SK-N-SH (cell line): ENCODE measurements at regions not wholly inside any gene's neighbourhood (a gene's known extent, or its start where the extent isn't known, plus 50 kb on each side); places are given as distances from the start of the nearest gene placed in this dataset.

Source experiments
- CTCF ChIA-PET: fragments of 300-600, 350-600 bp; formaldehyde crosslinking; extraction: SDS; loops from one replicate; lab custom pipeline; 2021; lab: Yijun Ruan, JAX
- POLR2A ChIA-PET: fragments of 350-600 bp; sonication (Branson Sonifier 250); formaldehyde crosslinking; extraction: SDS; loops from one replicate; lab custom pipeline; 2020; ENCODE audit warnings: antibody characterized with exemption, inconsistent platforms; lab: Yijun Ruan, JAX
- DNase-seq: peaks from one replicate; pipeline ENCODE4 v3.0.0; 2012
- H2AFZ ChIP-seq: fragments of 200-600 bp; sonication (generic); 2 replicates; pipeline ENCODE4 v1.8.1; 2016; ENCODE audit warnings: antibody characterized with exemption, mild to moderate bottlenecking, low read depth
- H3F3A ChIP-seq: fragments of 200-600 bp; sonication (generic); replicated peaks from 2 replicates; pipeline ENCODE3; 2016; ENCODE audit warnings: antibody characterized with exemption, mild to moderate bottlenecking; ENCODE audit not compliant: insufficient read depth
- H3K27ac ChIP-seq, 2 experiments: fragments of 200-500 bp in 1 of 2; fragments of 200-600 bp in 1 of 2; sonication (Bioruptor generic) in 1 of 2; sonication (generic), shearing (Covaris generic) in 1 of 2; 2 replicates each; pipeline versions ENCODE4 v1.5.1 to v1.6.1; 2014 to 2016; ENCODE audit warnings: low read depth in 2 of 2, inconsistent platforms in 1 of 2, low read length in 1 of 2, mild to moderate bottlenecking in 1 of 2, mixed read lengths in 1 of 2
- H3K27me3 ChIP-seq: fragments of 200-600 bp; sonication (generic), shearing (Covaris generic); 2 replicates; pipeline ENCODE4 v1.6.1; 2016; ENCODE audit warnings: mixed run types; ENCODE audit not compliant: insufficient read depth
- H3K36me3 ChIP-seq, 2 experiments: fragments of 200-500 bp in 1 of 2; fragments of 200-600 bp in 1 of 2; sonication (Bioruptor generic) in 1 of 2; sonication (generic) in 1 of 2; replicated peaks in 1 of 2; 2 replicates each; pipeline versions ENCODE3 to v1.5.1; 2014 to 2016; ENCODE audit warnings: low read length in 1 of 2, mild to moderate bottlenecking in 1 of 2; ENCODE audit not compliant: insufficient read depth in 2 of 2, control insufficient read depth in 1 of 2
- H3K4me1 ChIP-seq, 2 experiments: fragments of 200-500 bp in 1 of 2; fragments of 200-600 bp in 1 of 2; sonication (Bioruptor generic) in 1 of 2; sonication (generic), shearing (Covaris generic) in 1 of 2; 2 replicates each; pipeline versions ENCODE4 v1.5.1 to v1.6.1; 2014 to 2016; ENCODE audit warnings: low read depth in 1 of 2, low read length in 1 of 2, mixed run types in 1 of 2; ENCODE audit not compliant: insufficient read depth in 2 of 2, control insufficient read depth in 1 of 2
- H3K4me2 ChIP-seq: fragments of 200-600 bp; sonication (generic), shearing (Covaris generic); 2 replicates; pipeline ENCODE4 v1.6.1; 2017; ENCODE audit warnings: mixed run types
- H3K4me3 ChIP-seq, 2 experiments: fragments of 200-500 bp in 1 of 2; fragments of 200-600 bp in 1 of 2; sonication (Bioruptor generic) in 1 of 2; sonication (generic), shearing (Covaris generic) in 1 of 2; 2 replicates each; pipeline versions ENCODE4 v1.5.1 to v1.8.1; 2014 to 2016; ENCODE audit warnings: low read depth in 2 of 2, inconsistent platforms in 1 of 2, low read length in 1 of 2, mild to moderate bottlenecking in 1 of 2, mixed read lengths in 1 of 2, moderate library complexity in 1 of 2
- H3K79me2 ChIP-seq: fragments of 200-600 bp; sonication (generic); 2 replicates; pipeline ENCODE4 v1.8.1; 2017; ENCODE audit warnings: mild to moderate bottlenecking; ENCODE audit not compliant: insufficient read depth
- H3K9ac ChIP-seq: fragments of 200-600 bp; sonication (generic); 2 replicates; pipeline ENCODE4 v1.6.1; 2017; ENCODE audit warnings: mixed run types
- H3K9me2 ChIP-seq: fragments of 200-600 bp; sonication (generic); 2 replicates; pipeline ENCODE4 v1.6.1; 2017; ENCODE audit warnings: mixed run types
- H3K9me3 ChIP-seq: fragments of 200-600 bp; sonication (generic); 2 replicates; pipeline ENCODE4 v1.6.1; 2017; ENCODE audit warnings: mixed run types, mild to moderate bottlenecking, moderate library complexity
- H4K20me1 ChIP-seq: fragments of 200-600 bp; sonication (generic); 2 replicates; pipeline ENCODE4 v1.6.1; 2017; ENCODE audit warnings: mild to moderate bottlenecking, mixed run types; ENCODE audit not compliant: insufficient read depth
- CHD2 ChIP-seq: fragments of 150-350 bp; IDR thresholded peaks from 2 replicates; pipeline ENCODE4 v1.6.1; 2018; ENCODE audit warnings: low read length; ENCODE audit not compliant: partially characterized antibody
- EP300 ChIP-seq, 2 experiments: IDR thresholded peaks; 2 replicates each; pipeline versions ENCODE4 v1.4.0 to v1.6.1; 2012; ENCODE audit warnings: borderline replicate concordance in 1 of 2, low read depth in 1 of 2, low read length in 1 of 2
- EZH2phosphoT487 ChIP-seq: fragments of 200-600 bp; sonication (generic); IDR thresholded peaks from 2 replicates; pipeline ENCODE4 v1.6.1; 2017; ENCODE audit warnings: low read depth, mixed run types, mild to moderate bottlenecking, antibody characterized with exemption, moderate library complexity, borderline replicate concordance
- FOSL2 ChIP-seq: IDR thresholded peaks from 2 replicates; pipeline ENCODE4 v1.4.0; 2012; ENCODE audit warnings: low read depth, mild to moderate bottlenecking, moderate library complexity, borderline replicate concordance
- FOXJ3 ChIP-seq: sonication (generic); formaldehyde crosslinking; IDR thresholded peaks from 2 replicates; pipeline ENCODE4 v1.5.1; 2020; ENCODE audit warnings: mild to moderate bottlenecking, missing genetic modification reagents
- GABPA ChIP-seq: IDR thresholded peaks from 2 replicates; pipeline ENCODE4 v1.4.0; 2012; ENCODE audit warnings: low read depth, mild to moderate bottlenecking
- JUND ChIP-seq: IDR thresholded peaks from 2 replicates; pipeline ENCODE4 v1.4.0; 2012
- MEF2A ChIP-seq: IDR thresholded peaks from 2 replicates; pipeline ENCODE4 v1.4.0; 2012; ENCODE audit warnings: low read depth, borderline replicate concordance
- NRF1 ChIP-seq: IDR thresholded peaks from 2 replicates; pipeline ENCODE4 v1.6.1; 2012; ENCODE audit warnings: low read depth, mild to moderate bottlenecking, low read length
- RFX5 ChIP-seq: IDR thresholded peaks from 2 replicates; pipeline ENCODE4 v1.6.1; 2012; ENCODE audit warnings: mild to moderate bottlenecking, improper control_type of control experiment, low read length
- RXRA ChIP-seq: IDR thresholded peaks from 2 replicates; pipeline ENCODE4 v1.4.0; 2012; ENCODE audit warnings: low read depth, mild to moderate bottlenecking, borderline replicate concordance
- SMC3 ChIP-seq: IDR thresholded peaks from 2 replicates; pipeline ENCODE4 v1.6.1; 2012; ENCODE audit warnings: low read depth, low read length, improper control_type of control experiment
- TCF12 ChIP-seq: IDR thresholded peaks from 2 replicates; pipeline ENCODE4 v1.4.0; 2012
- YY1 ChIP-seq: IDR thresholded peaks from 2 replicates; pipeline ENCODE4 v1.4.0; 2012; ENCODE audit warnings: low read depth, mild to moderate bottlenecking
- whole genome bisulfite sequencing: methylation state at CpG from one replicate; pipeline ENCODE4 v1.1.6; 2017; ENCODE audit warnings: low lambda C conversion rate; 5-methylcytosine and 5-hydroxymethylcytosine counted together
- TF ChIP-seq, protein P1 (sequence below): IDR thresholded peaks from 2 replicates; pipeline ENCODE4 v1.4.0; 2012; ENCODE audit warnings: low read depth, borderline replicate concordance
- TF ChIP-seq, protein P2 (sequence below): IDR thresholded peaks from 2 replicates; pipeline ENCODE4 v1.4.0; 2012; ENCODE audit warnings: low read depth
- TF ChIP-seq, protein P3 (sequence below): IDR thresholded peaks from 2 replicates; pipeline ENCODE4; 2012
- TF ChIP-seq, protein P4 (sequence below): fragments of 150-350 bp; IDR thresholded peaks from 2 replicates; pipeline ENCODE4 v1.6.1; 2017; ENCODE audit warnings: antibody characterized with exemption, low read length, low read depth, borderline replicate concordance
- TF ChIP-seq, protein P5 (sequence below): fragments of 200-600 bp; sonication (generic); IDR thresholded peaks from 2 replicates; pipeline ENCODE4 v1.6.1; 2017; ENCODE audit warnings: antibody characterized with exemption, mild to moderate bottlenecking, moderate library complexity

DNA sequence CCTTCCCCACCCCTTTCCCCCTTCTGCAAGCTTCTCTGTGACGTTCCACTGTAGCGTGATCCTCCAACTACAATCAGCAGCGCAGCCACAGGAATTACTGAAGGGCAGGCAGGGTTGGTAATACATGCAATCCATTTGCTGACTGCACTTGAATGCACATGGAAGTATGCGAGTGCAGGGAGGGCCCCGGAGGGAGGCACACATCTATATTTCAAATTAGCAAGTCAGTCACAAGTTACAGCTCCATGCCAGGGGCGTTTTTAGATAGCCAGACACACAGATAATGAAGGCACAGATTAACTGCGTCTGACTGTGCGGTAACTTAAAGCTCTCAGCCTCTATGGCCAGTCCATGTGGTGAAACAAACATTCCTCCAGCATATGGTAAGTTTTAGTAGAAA, 209.2 kb upstream of the GATA6 start:
- Histone ChIP-seq H3K4me1 (no peaks in the 10 kb centered on the region), H3K9ac (no peak overlapping the region), H3K9me2 (no peaks in the 10 kb centered on the region), H3K9me3 (no peaks in the 10 kb centered on the region), H3K4me3 (no peak overlapping the region), H3K27me3 (peaks cover 39% of the 10 kb centered on the region), H4K20me1 (no peaks in the 10 kb centered on the region), H3K79me2 (no peaks in the 10 kb centered on the region), H3K36me3 (no peaks in the 10 kb centered on the region), H3K4me2 (no peak overlapping the region), H2AFZ (no peak overlapping the region), H3F3A (no peaks in the 10 kb centered on the region), H3K27ac (no peak overlapping the region)
- CTCF ChIA-PET, result interaction anchor here (1.2 to 2.5 kb wide), 4 partner anchors 9 to 765 kb away, joined by 3 to 7 read pairs (median 4); no protein-coding TSS in a partner anchor
- no peak for DNase-seq
- TF ChIP-seq SMC3 (no peak), TCF12 (no peak), MEF2A (no peak), FOXJ3 (no peak), YY1 (no peak)
- TF ChIP-seq, protein P1, sequence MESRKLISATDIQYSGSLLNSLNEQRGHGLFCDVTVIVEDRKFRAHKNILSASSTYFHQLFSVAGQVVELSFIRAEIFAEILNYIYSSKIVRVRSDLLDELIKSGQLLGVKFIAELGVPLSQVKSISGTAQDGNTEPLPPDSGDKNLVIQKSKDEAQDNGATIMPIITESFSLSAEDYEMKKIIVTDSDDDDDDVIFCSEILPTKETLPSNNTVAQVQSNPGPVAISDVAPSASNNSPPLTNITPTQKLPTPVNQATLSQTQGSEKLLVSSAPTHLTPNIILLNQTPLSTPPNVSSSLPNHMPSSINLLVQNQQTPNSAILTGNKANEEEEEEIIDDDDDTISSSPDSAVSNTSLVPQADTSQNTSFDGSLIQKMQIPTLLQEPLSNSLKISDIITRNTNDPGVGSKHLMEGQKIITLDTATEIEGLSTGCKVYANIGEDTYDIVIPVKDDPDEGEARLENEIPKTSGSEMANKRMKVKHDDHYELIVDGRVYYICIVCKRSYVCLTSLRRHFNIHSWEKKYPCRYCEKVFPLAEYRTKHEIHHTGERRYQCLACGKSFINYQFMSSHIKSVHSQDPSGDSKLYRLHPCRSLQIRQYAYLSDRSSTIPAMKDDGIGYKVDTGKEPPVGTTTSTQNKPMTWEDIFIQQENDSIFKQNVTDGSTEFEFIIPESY, result no peak
- WGBS, result 8% methylated on average over 8 of the region's 8 CpGs
- POLR2A ChIA-PET, result no interaction called here

DNA sequence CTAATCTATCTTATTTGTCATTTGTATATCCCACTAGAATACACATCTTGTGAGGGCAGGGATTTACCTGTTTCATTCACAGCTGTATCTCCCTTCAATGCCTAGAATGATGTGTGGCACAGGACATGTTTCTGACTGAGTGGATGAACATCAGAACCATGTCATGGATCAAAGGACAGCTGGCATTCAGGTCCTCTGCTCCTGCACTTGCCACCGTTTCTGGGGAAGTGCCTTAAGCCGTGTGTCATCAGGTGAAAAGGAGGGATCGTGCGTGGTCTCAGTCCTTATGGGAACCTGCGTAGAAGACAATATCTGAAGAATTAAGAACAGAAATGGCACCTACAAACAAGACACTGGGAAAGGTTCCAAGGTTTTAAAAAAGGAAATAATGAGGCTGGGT, 206.1 kb upstream of the GATA6 start:
- Histone ChIP-seq H3K4me3 (no peak overlapping the region), H3K36me3 (no peaks in the 10 kb centered on the region), H3K27ac (no peak overlapping the region), H3K79me2 (no peaks in the 10 kb centered on the region), H3K9ac (no peak overlapping the region), H3K9me3 (no peaks in the 10 kb centered on the region), H4K20me1 (no peaks in the 10 kb centered on the region), H3F3A (no peaks in the 10 kb centered on the region), H3K4me1 (no peaks in the 10 kb centered on the region), H2AFZ (no peak overlapping the region), H3K9me2 (no peaks in the 10 kb centered on the region), H3K4me2 (no peak overlapping the region), H3K27me3 (peaks cover 43% of the 10 kb centered on the region)
- no peak for DNase-seq
- CTCF ChIA-PET, result interaction anchor here (1.0 kb wide), 1 partner anchor 65 kb away, joined by 3 read pairs; no protein-coding TSS in a partner anchor
- POLR2A ChIA-PET, result no interaction called here
- 13% methylated on average over 5 of the region's 5 CpGs for WGBS
- TF ChIP-seq YY1, result no peak
- TF ChIP-seq JUND, result no peak
- TF ChIP-seq, protein P2, sequence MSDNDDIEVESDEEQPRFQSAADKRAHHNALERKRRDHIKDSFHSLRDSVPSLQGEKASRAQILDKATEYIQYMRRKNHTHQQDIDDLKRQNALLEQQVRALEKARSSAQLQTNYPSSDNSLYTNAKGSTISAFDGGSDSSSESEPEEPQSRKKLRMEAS, result no peak
- no peak for TF ChIP-seq NRF1
- no peak for TF ChIP-seq EP300 (IDR thresholded peaks at IDR 0.05; ENCODE audit: borderline replicate concordance in 1 of 2, low read depth in 1 of 2, low read length in 1 of 2)
- TF ChIP-seq, protein P3, sequence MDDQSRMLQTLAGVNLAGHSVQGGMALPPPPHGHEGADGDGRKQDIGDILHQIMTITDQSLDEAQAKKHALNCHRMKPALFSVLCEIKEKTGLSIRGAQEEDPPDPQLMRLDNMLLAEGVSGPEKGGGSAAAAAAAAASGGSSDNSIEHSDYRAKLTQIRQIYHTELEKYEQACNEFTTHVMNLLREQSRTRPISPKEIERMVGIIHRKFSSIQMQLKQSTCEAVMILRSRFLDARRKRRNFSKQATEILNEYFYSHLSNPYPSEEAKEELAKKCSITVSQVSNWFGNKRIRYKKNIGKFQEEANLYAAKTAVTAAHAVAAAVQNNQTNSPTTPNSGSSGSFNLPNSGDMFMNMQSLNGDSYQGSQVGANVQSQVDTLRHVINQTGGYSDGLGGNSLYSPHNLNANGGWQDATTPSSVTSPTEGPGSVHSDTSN, result no peak
- no peak for TF ChIP-seq RFX5
- TF ChIP-seq RXRA, result no peak
- no peak for TF ChIP-seq FOXJ3
- TF ChIP-seq EZH2phosphoT487, result no peak
- TF ChIP-seq, protein P4, sequence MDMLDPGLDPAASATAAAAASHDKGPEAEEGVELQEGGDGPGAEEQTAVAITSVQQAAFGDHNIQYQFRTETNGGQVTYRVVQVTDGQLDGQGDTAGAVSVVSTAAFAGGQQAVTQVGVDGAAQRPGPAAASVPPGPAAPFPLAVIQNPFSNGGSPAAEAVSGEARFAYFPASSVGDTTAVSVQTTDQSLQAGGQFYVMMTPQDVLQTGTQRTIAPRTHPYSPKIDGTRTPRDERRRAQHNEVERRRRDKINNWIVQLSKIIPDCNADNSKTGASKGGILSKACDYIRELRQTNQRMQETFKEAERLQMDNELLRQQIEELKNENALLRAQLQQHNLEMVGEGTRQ, result no peak
- TF ChIP-seq GABPA, result no peak
- TF ChIP-seq, protein P5, sequence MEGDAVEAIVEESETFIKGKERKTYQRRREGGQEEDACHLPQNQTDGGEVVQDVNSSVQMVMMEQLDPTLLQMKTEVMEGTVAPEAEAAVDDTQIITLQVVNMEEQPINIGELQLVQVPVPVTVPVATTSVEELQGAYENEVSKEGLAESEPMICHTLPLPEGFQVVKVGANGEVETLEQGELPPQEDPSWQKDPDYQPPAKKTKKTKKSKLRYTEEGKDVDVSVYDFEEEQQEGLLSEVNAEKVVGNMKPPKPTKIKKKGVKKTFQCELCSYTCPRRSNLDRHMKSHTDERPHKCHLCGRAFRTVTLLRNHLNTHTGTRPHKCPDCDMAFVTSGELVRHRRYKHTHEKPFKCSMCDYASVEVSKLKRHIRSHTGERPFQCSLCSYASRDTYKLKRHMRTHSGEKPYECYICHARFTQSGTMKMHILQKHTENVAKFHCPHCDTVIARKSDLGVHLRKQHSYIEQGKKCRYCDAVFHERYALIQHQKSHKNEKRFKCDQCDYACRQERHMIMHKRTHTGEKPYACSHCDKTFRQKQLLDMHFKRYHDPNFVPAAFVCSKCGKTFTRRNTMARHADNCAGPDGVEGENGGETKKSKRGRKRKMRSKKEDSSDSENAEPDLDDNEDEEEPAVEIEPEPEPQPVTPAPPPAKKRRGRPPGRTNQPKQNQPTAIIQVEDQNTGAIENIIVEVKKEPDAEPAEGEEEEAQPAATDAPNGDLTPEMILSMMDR, result no peak
- TF ChIP-seq SMC3, result no peak
- no peak for TF ChIP-seq FOSL2
- TF ChIP-seq CHD2, result no peak
